ENCODE measurements at regions not wholly inside any gene's neighbourhood (a gene's known extent, or its start where the extent isn't known, plus 50 kb on each side); places are given as distances from the start of the nearest gene placed in this dataset.

- TF ChIP-seq CTCF (IDR thresholded peaks at IDR 0.05) (no peak), POLR2A (IDR thresholded peaks at IDR 0.05) (no peak)
Observed at GRCh38 chr4:181957088-181957487, 286.1 kb upstream of the TENM3 start.
